GM12878 (cell line): ENCODE measurements at regions not wholly inside any gene's neighbourhood (a gene's known extent, or its start where the extent isn't known, plus 50 kb on each side); places are given as distances from the start of the nearest gene placed in this dataset.

Experiments used
- JUNB ChIP-seq: IDR thresholded peaks from 2 replicates; pipeline ENCODE4 v1.6.1; 2016; ENCODE audit warnings: antibody characterized with exemption, mild to moderate bottlenecking
- NR2C2 ChIP-seq: IDR thresholded peaks from 2 replicates; pipeline ENCODE4 v1.6.1; 2011; ENCODE audit warnings: borderline replicate concordance, low read depth; ENCODE audit not compliant: control insufficient read depth, insufficient read length
- POLR2AphosphoS5 ChIP-seq: IDR thresholded peaks from 2 replicates; pipeline ENCODE4 v1.6.1; 2011; ENCODE audit warnings: mild to moderate bottlenecking, low read length, inconsistent platforms
- ZBTB33 ChIP-seq: fragments of 450-650 bp; IDR thresholded peaks from 2 replicates; pipeline ENCODE4 v1.6.1; 2017; ENCODE audit warnings: mild to moderate bottlenecking
- ZNF384 ChIP-seq: IDR thresholded peaks from 2 replicates; pipeline ENCODE4 v1.6.1; 2012; ENCODE audit warnings: low read depth, mild to moderate bottlenecking, low read length, improper control_type of control experiment, borderline replicate concordance

GRCh38 chr3:188974856-188975599, 196.7 kb upstream of the TPRG1 start:
- TF ChIP-seq NR2C2 (no peak), POLR2AphosphoS5 (no peak), ZBTB33 (no peak), ZNF384 (no peak), JUNB (no peak)
